Neuron (in vitro differentiated cells): ENCODE measurements at regions not wholly inside any gene's neighbourhood (a gene's known extent, or its start where the extent isn't known, plus 50 kb on each side); places are given as distances from the start of the nearest gene placed in this dataset.
"Not testable (repeated sequence)": the region's sequence is repeated elsewhere in the genome, so short reads cannot be mapped to it uniquely, and the experiment has no call there.

Experiments
- H2AFZ ChIP-seq: one replicate; pipeline ENCODE4 v1.6.1; 2013; ENCODE audit warnings: low read depth, mild to moderate bottlenecking, inconsistent platforms, low read length, moderate library complexity
- H3K27me3 ChIP-seq: one replicate; pipeline ENCODE4 v1.6.1; 2013; ENCODE audit warnings: low read length; ENCODE audit not compliant: insufficient read depth
- H3K36me3 ChIP-seq: one replicate; pipeline ENCODE4 v1.6.1; 2013; ENCODE audit warnings: low read length; ENCODE audit not compliant: insufficient read depth
- H3K4me1 ChIP-seq: one replicate; pipeline ENCODE4 v1.6.1; 2013; ENCODE audit warnings: low read length; ENCODE audit not compliant: insufficient read depth
- H3K4me3 ChIP-seq: 2 replicates; pipeline ENCODE4 v1.5.1; 2013; ENCODE audit warnings: mild to moderate bottlenecking, low read length, moderate library complexity
- H3K9me3 ChIP-seq: one replicate; pipeline ENCODE4 v1.6.1; 2013; ENCODE audit warnings: low read length

GRCh38 chr4:33841120-33841519 lies 2403.2 kb downstream of the ARAP2 start:
- Histone ChIP-seq H3K4me1 (no peaks in the 10 kb centered on the region), H3K27me3 (no peaks in the 10 kb centered on the region), H3K4me3 (no peak overlapping the region), H3K36me3 (no peaks in the 10 kb centered on the region), H3K9me3 (no peaks in the 10 kb centered on the region), H2AFZ (no peak overlapping the region)

- H3K27me3 ChIP-seq: no peaks in the 10 kb centered on the region
- no peaks in the 10 kb centered on the region for H3K9me3 ChIP-seq
These were observed 2393.9 kb downstream of the ARAP2 start for GRCh38 chr4:33850371-33850902.

GRCh38 chr4:33853670-33854069 lies 2390.6 kb downstream of the ARAP2 start:
- H3K27me3 ChIP-seq, H3K4me1 ChIP-seq, H3K36me3 ChIP-seq, H3K9me3 ChIP-seq, H2AFZ ChIP-seq, H3K4me3 ChIP-seq: not testable (repeated sequence)

More at GRCh38 chr4:33850371-33850902, 2393.9 kb downstream of the ARAP2 start:
- Histone ChIP-seq H2AFZ (no peak overlapping the region), H3K36me3 (no peaks in the 10 kb centered on the region), H3K4me1 (no peaks in the 10 kb centered on the region), H3K4me3 (no peak overlapping the region)

- no peak overlapping the region for H3K4me3 ChIP-seq
- H2AFZ ChIP-seq: no peak overlapping the region
- H3K36me3 ChIP-seq: no peaks in the 10 kb centered on the region
- H3K4me1 ChIP-seq: no peaks in the 10 kb centered on the region
- no peaks in the 10 kb centered on the region for H3K9me3 ChIP-seq
- H3K27me3 ChIP-seq: no peaks in the 10 kb centered on the region
These were observed 2379.9 kb downstream of the ARAP2 start for GRCh38 chr4:33864290-33864859.

GRCh38 chr4:33873791-33874190 lies 2370.5 kb downstream of the ARAP2 start:
- Histone ChIP-seq H3K9me3 (no peaks in the 10 kb centered on the region), H3K4me3 (no peak overlapping the region), H3K4me1 (no peaks in the 10 kb centered on the region), H3K27me3 (no peaks in the 10 kb centered on the region), H3K36me3 (no peaks in the 10 kb centered on the region), H2AFZ (no peak overlapping the region)

GRCh38 chr4:33878710-33879109 lies 2365.6 kb downstream of the ARAP2 start:
- Histone ChIP-seq H2AFZ (no peak overlapping the region), H3K36me3 (no peaks in the 10 kb centered on the region), H3K27me3 (no peaks in the 10 kb centered on the region), H3K9me3 (no peaks in the 10 kb centered on the region), H3K4me1 (no peaks in the 10 kb centered on the region), H3K4me3 (no peak overlapping the region)

- H3K4me3 ChIP-seq: no peak overlapping the region
- H3K27me3 ChIP-seq: no peaks in the 10 kb centered on the region
- H2AFZ ChIP-seq: no peak overlapping the region
- no peaks in the 10 kb centered on the region for H3K4me1 ChIP-seq
- no peaks in the 10 kb centered on the region for H3K9me3 ChIP-seq
- H3K36me3 ChIP-seq: no peaks in the 10 kb centered on the region
These were observed 2363.1 kb downstream of the ARAP2 start for GRCh38 chr4:33881176-33881575.

- no peaks in the 10 kb centered on the region for H3K4me1 ChIP-seq
- no peaks in the 10 kb centered on the region for H3K9me3 ChIP-seq
- no peaks in the 10 kb centered on the region for H3K27me3 ChIP-seq
- no peak overlapping the region for H2AFZ ChIP-seq
- no peak overlapping the region for H3K4me3 ChIP-seq
- H3K36me3 ChIP-seq: no peaks in the 10 kb centered on the region
These were observed 2361.9 kb downstream of the ARAP2 start for GRCh38 chr4:33882246-33882990.

- no peaks in the 10 kb centered on the region for H3K36me3 ChIP-seq
- no peaks in the 10 kb centered on the region for H3K27me3 ChIP-seq
- no peaks in the 10 kb centered on the region for H3K9me3 ChIP-seq
- no peak overlapping the region for H2AFZ ChIP-seq
- no peaks in the 10 kb centered on the region for H3K4me1 ChIP-seq
- no peak overlapping the region for H3K4me3 ChIP-seq
These were observed 2361.2 kb downstream of the ARAP2 start for GRCh38 chr4:33883111-33883510.

- H3K27me3 ChIP-seq: no peaks in the 10 kb centered on the region
- H3K36me3 ChIP-seq: no peaks in the 10 kb centered on the region
- H2AFZ ChIP-seq: no peak overlapping the region
- H3K4me1 ChIP-seq: no peaks in the 10 kb centered on the region
- H3K4me3 ChIP-seq: no peak overlapping the region
- no peaks in the 10 kb centered on the region for H3K9me3 ChIP-seq
These were observed 2358.0 kb downstream of the ARAP2 start for GRCh38 chr4:33886356-33886755.

GRCh38 chr4:33890841-33891240 lies 2353.5 kb downstream of the ARAP2 start:
- no peak overlapping the region for H3K4me3 ChIP-seq
- H3K9me3 ChIP-seq: no peaks in the 10 kb centered on the region
- H3K4me1 ChIP-seq: no peaks in the 10 kb centered on the region
- no peak overlapping the region for H2AFZ ChIP-seq
- H3K36me3 ChIP-seq: no peaks in the 10 kb centered on the region
- no peaks in the 10 kb centered on the region for H3K27me3 ChIP-seq

- H3K36me3 ChIP-seq: no peaks in the 10 kb centered on the region
- no peaks in the 10 kb centered on the region for H3K27me3 ChIP-seq
- H3K4me3 ChIP-seq: no peak overlapping the region
- H2AFZ ChIP-seq: no peak overlapping the region
- no peaks in the 10 kb centered on the region for H3K4me1 ChIP-seq
- no peaks in the 10 kb centered on the region for H3K9me3 ChIP-seq
These were observed 2332.4 kb downstream of the ARAP2 start for GRCh38 chr4:33911959-33912358.

GRCh38 chr4:33914386-33914785 lies 2329.9 kb downstream of the ARAP2 start:
- no peaks in the 10 kb centered on the region for H3K27me3 ChIP-seq
- H3K36me3 ChIP-seq: no peaks in the 10 kb centered on the region
- H3K4me1 ChIP-seq: no peaks in the 10 kb centered on the region
- no peak overlapping the region for H3K4me3 ChIP-seq
- no peaks in the 10 kb centered on the region for H3K9me3 ChIP-seq
- H2AFZ ChIP-seq: no peak overlapping the region
